A673 (cell line): ENCODE measurements at regions not wholly inside any gene's neighbourhood (a gene's known extent, or its start where the extent isn't known, plus 50 kb on each side); places are given as distances from the start of the nearest gene placed in this dataset.

Experiments
- BruUV-seq: library from RNA; stranded (reverse); fragments of 400-500 nt; replicated peaks from 2 replicates; lab custom pipeline; 2021; lab: Mats Ljungman, UMichigan
- CTCF ChIA-PET: fragments of 300-600 bp; sonication (Branson Sonifier 250); formaldehyde crosslinking; loops from one replicate; lab custom pipeline; 2022; ENCODE audit warnings: antibody characterized with exemption; lab: Charles Lee
- POLR2A ChIA-PET: fragments of 300-600 bp; sonication (Branson Sonifier 250); formaldehyde crosslinking; loops from one replicate; lab custom pipeline; 2022; ENCODE audit warnings: antibody characterized with exemption; ENCODE audit not compliant: low non-redundant PET; lab: Charles Lee
- DNase-seq: peaks from one replicate; pipeline ENCODE4 v3.0.0-alpha.2; 2015; ENCODE audit warnings: low spot score
- H3K27ac ChIP-seq: fragments of 200-600 bp; sonication (generic); 2 replicates; pipeline ENCODE4 v1.5.1; 2016; ENCODE audit warnings: mixed run types, low read depth, mild to moderate bottlenecking, mixed read lengths, antibody characterized with exemption, low read length; ENCODE audit not compliant: poor library complexity, severe bottlenecking
- H3K27me3 ChIP-seq: fragments of 200-600 bp; sonication (generic); replicated peaks from 2 replicates; pipeline ENCODE4 v1.6.1; 2017; ENCODE audit warnings: mixed run types, low read depth, mild to moderate bottlenecking, mixed read lengths, antibody characterized with exemption, low read length; ENCODE audit not compliant: insufficient read depth, poor library complexity
- H3K36me3 ChIP-seq: fragments of 200-600 bp; sonication (generic); 2 replicates; pipeline ENCODE4 v1.6.1; 2016; ENCODE audit warnings: mixed run types, mild to moderate bottlenecking, mixed read lengths, antibody characterized with exemption, low read length; ENCODE audit not compliant: insufficient read depth, poor library complexity, severe bottlenecking
- H3K4me1 ChIP-seq: fragments of 200-600 bp; sonication (generic); 2 replicates; pipeline ENCODE4 v1.6.1; 2017; ENCODE audit warnings: mixed run types, mild to moderate bottlenecking, mixed read lengths, antibody characterized with exemption, low read length; ENCODE audit not compliant: insufficient read depth, poor library complexity, severe bottlenecking
- H3K4me3 ChIP-seq: fragments of 200-600 bp; sonication (generic); 2 replicates; pipeline ENCODE4 v1.5.1; 2016; ENCODE audit warnings: low read depth, mixed run types, mild to moderate bottlenecking, mixed read lengths, low read length; ENCODE audit not compliant: poor library complexity, severe bottlenecking
- H3K9me3 ChIP-seq: fragments of 200-600 bp; sonication (generic); 2 replicates; pipeline ENCODE4 v1.6.1; 2016; ENCODE audit warnings: mixed run types, low read depth, mild to moderate bottlenecking, mixed read lengths, antibody characterized with exemption, low read length; ENCODE audit not compliant: poor library complexity, severe bottlenecking
- EZH2 ChIP-seq: fragments of 200-600 bp; sonication (generic); IDR thresholded peaks from 2 replicates; pipeline ENCODE4 v1.6.1; 2017; ENCODE audit warnings: borderline replicate concordance, low read depth, mild to moderate bottlenecking, mixed read lengths, antibody characterized with exemption, low read length; ENCODE audit not compliant: poor library complexity, severe bottlenecking
- intact Hi-C: fragments of 100-400 bp; cut with micrococcal nuclease; formaldehyde crosslinking; loops from one replicate; pipeline ENCODE4 v1.10.0; 2022; ENCODE audit not compliant: unreplicated experiment
- TF ChIP-seq, protein P1 (sequence below): fragments of 300-800, 200-600 bp; sonication (generic); conservative IDR thresholded peaks from 2 replicates; pipeline ENCODE4 v1.5.1; 2017; ENCODE audit warnings: low read depth, mild to moderate bottlenecking, antibody characterized with exemption, low read length, moderate library complexity, mixed read lengths

DNA sequence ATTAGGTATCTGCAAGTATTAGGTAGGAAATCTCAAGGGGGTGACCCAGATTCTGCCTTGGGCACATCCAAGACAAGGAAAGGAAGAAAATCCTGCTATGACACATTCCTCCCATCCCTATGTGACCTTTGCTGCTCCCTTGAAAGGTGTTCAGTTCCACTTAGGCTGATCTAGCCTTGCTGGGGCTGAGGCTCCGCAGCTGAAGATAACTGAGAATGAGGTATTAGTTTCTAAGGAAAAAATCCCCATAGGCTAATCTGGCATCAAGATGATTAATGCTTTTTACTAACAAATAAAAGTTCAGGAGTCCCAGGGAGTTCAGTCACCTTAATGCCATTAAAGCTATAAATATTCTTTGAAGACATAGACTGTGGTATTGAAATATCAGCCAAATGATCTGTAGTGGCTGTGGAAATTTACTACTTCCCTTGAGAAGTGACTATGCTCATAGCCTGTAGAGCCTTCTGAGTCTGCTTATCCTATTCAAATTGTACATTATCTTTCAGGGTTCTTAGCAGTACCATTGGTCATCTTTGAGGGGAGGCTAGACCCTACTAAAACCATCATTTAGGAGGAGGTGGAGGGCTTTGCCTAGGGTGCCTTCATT, 239.9 kb upstream of the RAG2 start:
- CTCF ChIA-PET = no interaction called here
- no peaks in the 10 kb centered on the region for H3K27me3 ChIP-seq
- no peak overlapping the region for H3K27ac ChIP-seq
- POLR2A ChIA-PET = no interaction called here
- no peaks in the 10 kb centered on the region for H3K4me1 ChIP-seq
- no peaks in the 10 kb centered on the region for H3K36me3 ChIP-seq
- intact Hi-C loops = no loop called here
- TF ChIP-seq EZH2 = no peak
- TF ChIP-seq, protein P1, sequence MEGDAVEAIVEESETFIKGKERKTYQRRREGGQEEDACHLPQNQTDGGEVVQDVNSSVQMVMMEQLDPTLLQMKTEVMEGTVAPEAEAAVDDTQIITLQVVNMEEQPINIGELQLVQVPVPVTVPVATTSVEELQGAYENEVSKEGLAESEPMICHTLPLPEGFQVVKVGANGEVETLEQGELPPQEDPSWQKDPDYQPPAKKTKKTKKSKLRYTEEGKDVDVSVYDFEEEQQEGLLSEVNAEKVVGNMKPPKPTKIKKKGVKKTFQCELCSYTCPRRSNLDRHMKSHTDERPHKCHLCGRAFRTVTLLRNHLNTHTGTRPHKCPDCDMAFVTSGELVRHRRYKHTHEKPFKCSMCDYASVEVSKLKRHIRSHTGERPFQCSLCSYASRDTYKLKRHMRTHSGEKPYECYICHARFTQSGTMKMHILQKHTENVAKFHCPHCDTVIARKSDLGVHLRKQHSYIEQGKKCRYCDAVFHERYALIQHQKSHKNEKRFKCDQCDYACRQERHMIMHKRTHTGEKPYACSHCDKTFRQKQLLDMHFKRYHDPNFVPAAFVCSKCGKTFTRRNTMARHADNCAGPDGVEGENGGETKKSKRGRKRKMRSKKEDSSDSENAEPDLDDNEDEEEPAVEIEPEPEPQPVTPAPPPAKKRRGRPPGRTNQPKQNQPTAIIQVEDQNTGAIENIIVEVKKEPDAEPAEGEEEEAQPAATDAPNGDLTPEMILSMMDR = no peak
- no peak overlapping the region for H3K4me3 ChIP-seq
- no TSS peak for BruUV-seq
- DNase-seq = no peak
- H3K9me3 ChIP-seq = peaks cover 7% of the 10 kb centered on the region

DNA sequence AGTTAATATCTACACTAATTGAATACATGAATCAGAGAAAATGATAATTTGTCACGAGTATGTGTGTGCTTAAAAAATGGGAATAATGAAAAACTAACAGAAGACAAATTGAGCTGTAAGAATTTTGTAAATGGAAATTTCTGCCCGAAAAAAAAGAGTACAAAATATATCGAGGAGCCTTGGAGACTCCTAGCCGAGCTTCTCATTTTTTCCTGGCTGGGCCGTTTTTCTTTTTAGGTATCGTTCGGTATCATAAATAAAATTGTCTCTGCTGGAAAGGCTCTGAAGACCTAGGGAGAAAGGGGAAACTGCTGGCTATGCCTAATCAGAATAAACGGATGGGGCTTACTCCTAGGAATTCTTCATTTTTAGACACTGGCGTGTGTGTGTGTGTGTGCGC, 227.2 kb upstream of the RAG2 start:
- Histone ChIP-seq H3K36me3 (no peaks in the 10 kb centered on the region), H3K4me1 (peaks cover 8% of the 10 kb centered on the region), H3K27ac (no peak overlapping the region), H3K9me3 (no peaks in the 10 kb centered on the region), H3K4me3 (no peak overlapping the region), H3K27me3 (no peaks in the 10 kb centered on the region)
- CTCF ChIA-PET = no interaction called here
- intact Hi-C loops = no loop called here
- no peak for DNase-seq
- BruUV-seq = no TSS peak
- POLR2A ChIA-PET = no interaction called here
- TF ChIP-seq, protein P1 = no peak
- TF ChIP-seq EZH2 = no peak

DNA sequence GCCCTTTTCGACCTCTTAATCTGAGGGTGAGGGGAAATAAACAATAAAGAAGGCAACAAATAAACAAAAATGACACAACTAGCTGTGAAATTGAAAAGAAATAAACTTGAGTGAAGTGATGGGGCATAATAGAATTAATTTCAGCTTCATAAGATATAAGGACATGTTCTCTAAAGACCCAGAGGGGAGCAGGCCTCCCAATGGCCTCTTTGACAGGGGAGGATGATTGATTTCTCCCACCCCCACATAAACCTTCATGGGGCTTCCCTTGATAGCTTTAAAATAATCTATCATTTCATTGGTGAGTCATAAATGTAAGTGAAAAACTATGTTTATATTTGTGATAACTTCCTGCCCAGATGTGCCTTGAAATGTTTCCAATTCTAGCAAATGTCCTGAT, 226.3 kb upstream of the RAG2 start:
- no peak for DNase-seq
- Histone ChIP-seq H3K36me3 (no peaks in the 10 kb centered on the region), H3K9me3 (no peaks in the 10 kb centered on the region), H3K27ac (no peak overlapping the region), H3K4me3 (no peak overlapping the region), H3K4me1 (peaks cover 8% of the 10 kb centered on the region), H3K27me3 (no peaks in the 10 kb centered on the region)
- ChIA-PET POLR2A (no interaction called here), CTCF (no interaction called here)
- no TSS peak for BruUV-seq
- TF ChIP-seq EZH2 = no peak
- TF ChIP-seq, protein P1 = no peak
- intact Hi-C loops = no loop called here
